ENCODE measurements at regions not wholly inside any gene's neighbourhood (a gene's known extent, or its start where the extent isn't known, plus 50 kb on each side); places are given as distances from the start of the nearest gene placed in this dataset.

DNA sequence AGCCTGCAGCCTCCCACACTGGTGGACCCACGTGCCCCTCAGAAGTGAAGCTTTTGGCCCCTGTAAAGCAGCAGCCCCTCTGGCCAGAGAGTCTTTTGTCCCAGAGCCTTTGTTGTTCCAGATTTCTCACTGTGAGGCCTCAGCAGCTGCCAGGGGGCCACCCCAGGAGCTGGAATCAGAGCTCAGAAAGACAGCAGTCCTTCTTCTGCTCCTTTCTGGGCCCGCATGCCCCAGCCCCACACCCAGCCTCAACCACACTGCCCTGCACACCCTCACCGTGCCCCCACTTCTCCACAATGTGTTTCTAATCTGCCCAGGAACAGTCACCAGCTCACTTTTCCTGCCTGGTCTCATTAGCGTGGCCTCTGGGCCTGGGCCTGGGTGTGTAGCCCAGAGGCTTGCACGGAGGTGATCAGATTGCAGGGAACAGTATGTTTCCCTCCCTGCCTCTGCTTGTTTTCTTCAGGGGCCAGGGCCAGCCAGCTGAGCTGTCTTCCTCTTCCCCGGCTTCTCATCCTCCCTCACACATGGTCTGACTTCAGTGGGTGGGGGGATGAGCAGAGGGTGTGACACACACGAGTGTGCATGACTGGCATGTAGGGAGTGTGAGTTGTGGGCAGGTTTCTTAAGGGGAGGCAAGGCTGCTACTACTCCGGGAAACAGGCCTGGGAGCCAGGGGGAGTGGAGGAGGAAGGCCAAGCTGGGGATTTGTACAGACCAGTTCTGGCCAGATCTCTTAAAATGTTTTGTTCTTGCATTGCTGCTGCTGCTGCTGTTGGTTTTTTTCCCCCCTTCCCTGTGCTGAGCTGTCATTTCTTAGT is 82.5 kb upstream of the ZNF648 start:
- in situ Hi-C loops (cut with HindIII; ENCODE audit: low pct_unique_long_range_greater_than_20kb, low sequenced_read_pairs), result no loop called here
- peak in 1 of 2 experiments; percentile 58 for DNase-seq (ENCODE audit: low read depth in 1 of 2, low spot score in 1 of 2)
- TF ChIP-seq JUND (IDR thresholded peaks at IDR 0.05; ENCODE audit: low read depth), result no peak

DNA sequence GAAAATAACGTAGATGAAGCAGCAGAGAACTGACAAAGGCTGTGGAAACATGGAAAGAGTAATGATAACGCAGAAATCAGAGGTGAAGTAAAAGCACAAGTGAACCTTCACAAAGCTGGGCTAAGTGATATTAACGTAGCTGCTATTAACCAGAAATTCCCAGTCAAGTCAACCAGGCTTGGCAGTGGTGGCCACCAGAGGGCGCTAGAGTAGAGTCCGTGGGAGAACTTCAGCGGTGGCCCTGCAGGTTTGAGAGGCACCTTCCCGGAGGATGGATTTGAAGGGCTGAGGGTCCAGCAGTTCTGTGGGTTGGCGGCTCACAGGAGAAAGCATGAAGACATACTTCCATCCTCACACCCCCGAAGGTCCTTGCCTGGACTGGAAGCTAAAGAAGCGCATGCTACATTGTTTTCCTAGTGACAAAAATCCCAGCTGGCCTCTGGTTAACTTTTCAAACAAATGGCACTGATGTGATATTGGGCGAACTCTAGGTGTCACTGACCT is 81.7 kb upstream of the ZNF648 start:
- peak; percentile 37 to 93 for DNase-seq (ENCODE audit: low read depth in 1 of 2, low spot score in 1 of 2)
- no peak for TF ChIP-seq JUND (IDR thresholded peaks at IDR 0.05; ENCODE audit: low read depth)
- in situ Hi-C loops (cut with HindIII; ENCODE audit: low pct_unique_long_range_greater_than_20kb, low sequenced_read_pairs), result no loop called here

DNA sequence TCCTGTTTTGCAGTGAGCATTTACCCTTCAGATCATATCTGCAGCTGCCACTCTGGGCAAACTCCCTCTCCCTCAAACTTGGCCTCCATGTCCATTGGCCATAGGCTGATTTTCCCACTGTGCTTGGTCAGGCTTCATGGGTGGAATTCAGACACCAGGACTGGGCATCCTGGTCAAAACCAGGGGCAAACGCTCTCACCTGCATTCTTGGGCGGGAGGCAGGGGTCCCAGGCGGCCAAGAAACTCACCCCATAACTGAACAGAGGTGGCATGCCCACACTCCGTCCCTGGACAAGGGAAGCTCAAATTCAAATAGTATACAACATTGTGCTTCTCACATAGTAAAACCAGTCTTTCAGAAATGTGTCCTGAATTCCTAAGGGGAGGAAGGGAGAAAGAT is 81.1 kb upstream of the ZNF648 start:
- in situ Hi-C loops (cut with HindIII; ENCODE audit: low pct_unique_long_range_greater_than_20kb, low sequenced_read_pairs), result no loop called here
- peak in 1 of 2 experiments; percentile 38 for DNase-seq (ENCODE audit: low read depth in 1 of 2, low spot score in 1 of 2)
- no peak for TF ChIP-seq JUND (IDR thresholded peaks at IDR 0.05; ENCODE audit: low read depth)

DNA sequence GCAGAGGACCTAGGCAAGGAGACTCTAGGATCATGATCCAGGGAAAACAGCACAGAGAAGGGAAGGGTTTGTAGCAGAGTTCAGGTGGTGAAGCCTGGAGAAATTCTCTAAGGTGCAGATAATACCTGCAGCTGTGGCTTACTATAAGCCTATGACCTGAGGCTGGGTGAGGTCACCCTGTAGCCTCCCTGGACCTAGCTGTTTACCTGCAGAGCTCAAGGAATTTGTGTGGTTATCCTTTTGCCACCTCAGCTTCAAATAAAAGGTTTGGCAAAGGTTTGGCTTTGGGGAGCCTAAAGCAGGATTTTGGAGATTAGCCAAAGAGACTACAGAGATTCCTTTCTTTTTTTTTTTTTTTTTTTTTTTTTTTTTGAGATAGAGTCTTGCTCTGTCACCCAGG is 79.5 kb upstream of the ZNF648 start:
- peak in 1 of 2 experiments; percentile 85 for DNase-seq (ENCODE audit: low read depth in 1 of 2, low spot score in 1 of 2)
- in situ Hi-C loops (cut with HindIII; ENCODE audit: low pct_unique_long_range_greater_than_20kb, low sequenced_read_pairs), result no loop called here
- peak; percentile 63; the same call in 1 of the 2 replicates for TF ChIP-seq JUND (IDR thresholded peaks at IDR 0.05; ENCODE audit: low read depth)

DNA sequence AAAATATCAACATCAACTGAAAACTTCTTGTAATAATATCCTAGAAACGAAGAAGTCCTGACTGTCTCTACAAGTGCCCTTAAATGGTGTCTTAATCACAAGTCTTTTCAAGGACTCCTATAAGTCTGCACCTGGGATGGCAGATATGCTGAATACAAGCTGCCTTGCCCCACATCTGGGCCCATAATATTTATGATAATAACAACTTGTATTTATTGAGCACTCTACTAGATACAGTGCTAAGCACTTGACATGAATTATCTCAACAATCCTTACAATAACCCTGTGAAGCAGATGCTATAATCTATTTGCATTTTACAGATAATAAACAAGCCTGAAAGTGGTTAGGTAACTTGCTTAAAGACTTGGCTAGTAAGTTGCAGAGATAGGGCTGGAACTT is 78.0 kb upstream of the ZNF648 start:
- DNase-seq (ENCODE audit: low read depth in 1 of 2, low spot score in 1 of 2), result no peak
- in situ Hi-C loops (cut with HindIII; ENCODE audit: low pct_unique_long_range_greater_than_20kb, low sequenced_read_pairs), result no loop called here
- no peak for TF ChIP-seq JUND (IDR thresholded peaks at IDR 0.05; ENCODE audit: low read depth)

DNA sequence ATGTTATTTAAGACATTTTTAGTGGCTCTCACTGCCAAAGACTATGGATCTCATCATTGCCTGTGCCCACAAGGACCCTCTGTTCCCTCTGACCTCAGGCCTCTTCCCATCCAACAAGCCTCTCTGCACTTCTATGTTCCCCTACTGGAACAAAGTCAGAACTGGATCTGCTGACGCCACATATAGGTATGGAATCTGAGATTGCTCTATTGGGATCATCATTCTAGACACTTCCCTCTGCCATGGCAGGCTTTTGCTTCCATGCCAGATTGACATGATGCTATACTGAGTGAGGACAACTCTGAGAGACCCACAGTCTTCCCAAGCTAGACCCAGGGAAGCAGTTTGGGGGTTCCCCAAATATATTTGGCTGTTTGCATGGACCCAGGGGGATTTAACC is 76.0 kb upstream of the ZNF648 start:
- no peak for TF ChIP-seq JUND (IDR thresholded peaks at IDR 0.05; ENCODE audit: low read depth)
- in situ Hi-C loops (cut with HindIII; ENCODE audit: low pct_unique_long_range_greater_than_20kb, low sequenced_read_pairs), result no loop called here
- no peak for DNase-seq (ENCODE audit: low read depth in 1 of 2, low spot score in 1 of 2)

DNA sequence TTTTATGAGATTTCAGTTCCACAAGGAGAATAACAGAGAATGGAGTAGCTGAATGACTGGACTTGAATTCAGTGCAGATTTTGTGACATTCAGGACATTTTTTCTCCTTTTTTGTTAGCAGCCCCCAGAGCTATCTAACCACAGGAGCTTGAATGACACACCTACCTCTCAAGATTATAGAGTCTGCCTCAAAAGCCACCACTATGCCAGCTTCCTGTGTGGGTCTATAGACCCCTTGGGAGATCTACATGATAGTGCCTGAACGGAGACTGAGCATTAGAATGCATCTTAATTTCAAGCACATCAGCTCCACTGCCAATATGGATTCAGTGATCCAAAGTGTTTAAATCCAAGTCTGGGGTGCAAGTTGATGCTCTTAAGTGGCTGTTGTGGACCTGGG is 74.4 kb upstream of the ZNF648 start:
- no peak for DNase-seq (ENCODE audit: low read depth in 1 of 2, low spot score in 1 of 2)
- in situ Hi-C loops (cut with HindIII; ENCODE audit: low pct_unique_long_range_greater_than_20kb, low sequenced_read_pairs), result no loop called here
- TF ChIP-seq JUND (IDR thresholded peaks at IDR 0.05; ENCODE audit: low read depth), result no peak

DNA sequence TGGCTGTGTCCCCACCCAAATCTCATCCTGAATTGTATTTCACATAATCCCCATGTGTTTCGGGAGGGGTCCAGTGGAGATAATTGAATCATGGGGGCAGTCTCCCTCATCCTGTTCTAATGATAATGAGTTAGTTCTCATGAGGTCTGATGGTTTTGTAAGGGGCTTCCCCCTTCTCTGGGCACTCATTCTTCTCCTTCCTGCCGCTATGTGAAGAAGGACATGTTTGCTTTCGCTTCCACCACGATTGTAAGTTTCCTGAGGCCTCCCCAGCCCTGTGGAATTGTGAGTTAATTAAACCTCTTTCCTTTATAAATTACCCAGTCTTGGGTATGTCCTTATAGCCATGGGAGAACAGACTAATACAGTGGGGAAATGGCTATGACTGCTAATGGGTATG is 72.7 kb upstream of the ZNF648 start:
- no peak for TF ChIP-seq JUND (IDR thresholded peaks at IDR 0.05; ENCODE audit: low read depth)
- in situ Hi-C loops (cut with HindIII; ENCODE audit: low pct_unique_long_range_greater_than_20kb, low sequenced_read_pairs), result no loop called here
- no peak for DNase-seq (ENCODE audit: low read depth in 1 of 2, low spot score in 1 of 2)

DNA sequence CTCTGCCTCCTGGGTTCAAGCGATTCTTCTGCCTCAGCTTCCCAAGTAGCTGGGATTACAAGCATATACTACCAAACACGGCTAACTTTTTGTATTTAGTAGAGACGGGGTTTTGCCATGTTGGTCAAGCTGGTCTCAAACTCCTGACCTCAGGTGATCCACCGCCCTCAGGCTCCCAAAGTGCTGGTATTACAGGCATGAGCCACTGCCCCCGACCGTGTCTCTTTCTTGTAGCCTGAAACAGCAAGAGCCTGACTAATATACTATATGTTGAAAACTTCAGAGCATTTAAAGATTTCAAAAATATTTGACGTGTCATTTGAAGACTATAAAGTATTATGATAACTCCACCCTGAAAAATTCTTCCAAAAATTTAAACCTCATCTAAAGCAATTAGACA is 71.7 kb upstream of the ZNF648 start:
- DNase-seq (ENCODE audit: low read depth in 1 of 2, low spot score in 1 of 2), result no peak
- TF ChIP-seq JUND (IDR thresholded peaks at IDR 0.05; ENCODE audit: low read depth), result no peak
- in situ Hi-C loops (cut with HindIII; ENCODE audit: low pct_unique_long_range_greater_than_20kb, low sequenced_read_pairs), result no loop called here

DNA sequence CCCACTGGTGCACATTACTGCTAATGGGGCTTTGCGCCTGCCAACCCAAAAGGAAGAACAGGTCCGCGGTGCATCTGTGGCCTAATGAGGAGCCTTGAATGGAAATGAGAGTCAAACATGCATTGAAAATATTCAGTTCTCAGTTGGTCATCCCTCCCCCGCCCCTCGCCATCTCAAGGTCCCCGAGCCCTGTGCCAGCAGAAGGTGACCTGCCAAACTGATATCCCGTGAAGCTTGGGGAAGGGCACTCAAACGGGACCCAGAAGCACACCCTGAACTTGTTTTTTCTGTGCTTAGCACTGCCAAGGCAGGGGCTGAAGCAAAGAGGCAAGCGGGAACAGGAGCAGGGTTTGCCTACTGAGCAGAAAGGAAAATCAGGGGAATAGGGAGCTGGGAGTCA is 67.9 kb upstream of the ZNF648 start:
- in situ Hi-C loops (cut with HindIII; ENCODE audit: low pct_unique_long_range_greater_than_20kb, low sequenced_read_pairs), result no loop called here
- no peak for TF ChIP-seq JUND (IDR thresholded peaks at IDR 0.05; ENCODE audit: low read depth)

DNA sequence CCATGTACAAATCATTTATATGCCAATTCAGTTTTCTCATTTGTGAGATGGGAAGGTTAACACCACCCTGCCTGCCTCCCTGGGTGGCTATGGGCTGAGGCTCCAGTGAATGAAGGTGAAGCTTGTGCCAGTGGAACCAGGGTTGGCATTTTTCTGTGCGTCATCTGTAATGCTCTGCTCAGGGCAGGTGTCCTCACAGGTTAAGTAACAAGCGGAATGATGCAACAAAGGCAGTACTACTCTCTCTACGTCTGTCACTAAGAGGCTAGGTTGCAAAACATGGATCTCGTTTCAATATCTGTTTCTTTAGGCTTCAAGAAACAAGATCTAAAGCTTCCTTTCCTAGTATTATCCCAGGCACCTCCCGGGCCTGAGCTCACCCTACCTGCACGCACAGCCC is 67.0 kb upstream of the ZNF648 start:
- no peak for TF ChIP-seq JUND (IDR thresholded peaks at IDR 0.05; ENCODE audit: low read depth)
- in situ Hi-C loops (cut with HindIII; ENCODE audit: low pct_unique_long_range_greater_than_20kb, low sequenced_read_pairs), result no loop called here
- no peak for DNase-seq (ENCODE audit: low read depth in 1 of 2, low spot score in 1 of 2)

More for the DNA sequence above, 67.9 kb upstream of the ZNF648 start:
- no peak for DNase-seq (ENCODE audit: low read depth in 1 of 2, low spot score in 1 of 2)

DNA sequence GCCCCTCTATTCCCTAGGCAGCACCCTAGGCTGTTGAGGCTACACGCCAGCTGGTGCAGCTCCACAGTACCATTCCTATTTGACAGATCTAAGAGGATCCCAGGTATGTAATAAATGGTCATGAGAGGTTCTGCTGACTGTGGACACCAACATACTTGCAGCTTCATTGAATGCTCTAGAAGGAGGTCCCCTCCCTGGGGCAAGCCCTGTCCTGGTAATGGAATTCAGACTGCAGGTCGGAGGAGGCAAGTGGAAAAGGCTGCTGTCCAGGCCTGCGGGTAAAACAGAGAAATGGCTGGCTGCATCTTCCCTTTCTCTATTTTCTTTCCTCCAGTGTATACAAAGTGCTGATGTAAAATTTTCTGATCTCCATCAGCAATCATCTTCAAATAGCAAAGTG is 66.1 kb upstream of the ZNF648 start:
- DNase-seq (ENCODE audit: low read depth in 1 of 2, low spot score in 1 of 2), result no peak
- TF ChIP-seq JUND (IDR thresholded peaks at IDR 0.05; ENCODE audit: low read depth), result no peak
- in situ Hi-C loops (cut with HindIII; ENCODE audit: low pct_unique_long_range_greater_than_20kb, low sequenced_read_pairs), result no loop called here

DNA sequence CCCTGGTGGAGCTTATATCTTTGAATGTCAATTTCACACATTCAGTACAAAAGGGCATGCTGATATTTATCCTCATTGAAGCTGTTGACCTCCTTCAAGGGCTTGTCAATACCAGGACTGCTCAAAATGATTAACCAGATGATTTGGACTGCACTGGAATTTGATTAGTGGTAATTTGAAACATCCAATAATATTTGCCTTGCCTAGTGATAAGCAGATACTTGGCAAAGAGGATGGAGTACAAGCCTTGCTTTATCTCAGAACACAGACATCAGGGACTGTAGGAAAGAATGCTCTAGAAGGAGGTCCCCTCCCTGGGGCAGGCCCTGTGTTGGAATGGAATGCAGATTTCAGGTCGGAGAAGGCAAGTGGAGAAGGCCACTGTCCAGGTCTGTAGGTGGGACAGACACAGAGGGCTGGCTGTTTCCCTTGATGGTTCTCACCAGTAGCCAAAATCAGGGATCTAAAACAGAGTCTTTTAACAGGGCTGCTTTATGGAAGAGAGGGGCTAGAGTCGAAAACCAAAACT is 64.8 kb upstream of the ZNF648 start:
- in situ Hi-C loops (cut with HindIII; ENCODE audit: low pct_unique_long_range_greater_than_20kb, low sequenced_read_pairs), result no loop called here
- DNase-seq (ENCODE audit: low read depth in 1 of 2, low spot score in 1 of 2), result no peak

More for the DNA sequence above, 64.8 kb upstream of the ZNF648 start:
- no peak for TF ChIP-seq JUND (IDR thresholded peaks at IDR 0.05; ENCODE audit: low read depth)

Measured in T47D (cell line).